ENCODE measurements at regions not wholly inside any gene's neighbourhood (a gene's known extent, or its start where the extent isn't known, plus 50 kb on each side); places are given as distances from the start of the nearest gene placed in this dataset.

- no peak for TF ChIP-seq NR1H2 (CRISPR knock-in tag; IDR thresholded peaks at IDR 0.05)
- no peak for TF ChIP-seq GRHL2 (CRISPR knock-in tag; IDR thresholded peaks at IDR 0.05; ENCODE audit: insufficient replicate concordance, severe bottlenecking)
- no peak for TF ChIP-seq SP1 (CRISPR knock-in tag; conservative IDR thresholded peaks at IDR 0.05)
- TF ChIP-seq, protein P1, sequence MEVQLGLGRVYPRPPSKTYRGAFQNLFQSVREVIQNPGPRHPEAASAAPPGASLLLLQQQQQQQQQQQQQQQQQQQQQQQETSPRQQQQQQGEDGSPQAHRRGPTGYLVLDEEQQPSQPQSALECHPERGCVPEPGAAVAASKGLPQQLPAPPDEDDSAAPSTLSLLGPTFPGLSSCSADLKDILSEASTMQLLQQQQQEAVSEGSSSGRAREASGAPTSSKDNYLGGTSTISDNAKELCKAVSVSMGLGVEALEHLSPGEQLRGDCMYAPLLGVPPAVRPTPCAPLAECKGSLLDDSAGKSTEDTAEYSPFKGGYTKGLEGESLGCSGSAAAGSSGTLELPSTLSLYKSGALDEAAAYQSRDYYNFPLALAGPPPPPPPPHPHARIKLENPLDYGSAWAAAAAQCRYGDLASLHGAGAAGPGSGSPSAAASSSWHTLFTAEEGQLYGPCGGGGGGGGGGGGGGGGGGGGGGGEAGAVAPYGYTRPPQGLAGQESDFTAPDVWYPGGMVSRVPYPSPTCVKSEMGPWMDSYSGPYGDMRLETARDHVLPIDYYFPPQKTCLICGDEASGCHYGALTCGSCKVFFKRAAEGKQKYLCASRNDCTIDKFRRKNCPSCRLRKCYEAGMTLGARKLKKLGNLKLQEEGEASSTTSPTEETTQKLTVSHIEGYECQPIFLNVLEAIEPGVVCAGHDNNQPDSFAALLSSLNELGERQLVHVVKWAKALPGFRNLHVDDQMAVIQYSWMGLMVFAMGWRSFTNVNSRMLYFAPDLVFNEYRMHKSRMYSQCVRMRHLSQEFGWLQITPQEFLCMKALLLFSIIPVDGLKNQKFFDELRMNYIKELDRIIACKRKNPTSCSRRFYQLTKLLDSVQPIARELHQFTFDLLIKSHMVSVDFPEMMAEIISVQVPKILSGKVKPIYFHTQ (CRISPR knock-in tag; IDR thresholded peaks at IDR 0.05), result no peak
Observed at GRCh38 chr6:133814797-133815196, 74.1 kb upstream of the TCF21 start (continued).

DNA sequence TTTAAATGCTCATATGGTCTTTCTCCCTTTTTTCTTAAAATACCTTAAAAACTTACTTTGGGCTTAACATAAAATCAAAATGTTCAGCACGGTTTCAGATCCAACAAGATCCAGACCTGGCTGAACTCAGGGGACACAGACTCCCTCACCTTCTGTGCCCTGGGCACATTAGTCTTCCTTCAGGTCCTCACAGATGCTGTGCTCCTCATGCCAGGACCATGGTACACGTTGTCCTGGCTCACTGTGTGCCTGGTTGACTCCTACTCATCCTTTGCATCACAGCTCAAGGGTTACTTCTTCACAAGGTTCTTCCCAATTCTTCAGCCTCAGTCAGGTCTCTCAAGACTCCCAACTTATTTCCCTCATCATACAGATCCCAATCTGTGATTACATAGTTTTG, 73.6 kb upstream of the TCF21 start:
- Mint-ChIP-seq H3K36me3 (peaks cover 10% of the 10 kb centered on the region), H3K9me3 (peaks cover 24% of the 10 kb centered on the region), H3K4me1 (0 out of 2 replicates have a peak, but pooled peaks cover 3% of the 10 kb centered on the region), H3K27ac (no peak overlapping the region), H3K4me3 (no peak overlapping the region), H3K27me3 (ENCODE audit: low read depth) (no peaks in the 10 kb centered on the region; the same call in 1 of the 2 replicates)
- POLR2A ChIA-PET, result no interaction called here
- DNase-seq (ENCODE audit: low spot score) (no peak), ATAC-seq (no peak)
- TF ChIP-seq TEAD1 (CRISPR knock-in tag; IDR thresholded peaks at IDR 0.05) (no peak), HMGA2 (CRISPR knock-in tag; IDR thresholded peaks at IDR 0.05) (no peak), RELA (CRISPR knock-in tag; IDR thresholded peaks at IDR 0.05; ENCODE audit: borderline replicate concordance) (no peak), CREM (CRISPR knock-in tag; IDR thresholded peaks at IDR 0.05) (no peak), EMX1 (CRISPR knock-in tag; IDR thresholded peaks at IDR 0.05) (no peak), NR1H2 (CRISPR knock-in tag; IDR thresholded peaks at IDR 0.05) (no peak), PRRX2 (CRISPR knock-in tag; IDR thresholded peaks at IDR 0.05) (no peak), SMAD4 (CRISPR knock-in tag; IDR thresholded peaks at IDR 0.05) (no peak), E2F4 (CRISPR knock-in tag; IDR thresholded peaks at IDR 0.05; ENCODE audit: borderline replicate concordance, low read depth) (no peak)
- CTCF ChIA-PET, result interaction anchor here (1.7 kb wide), 1 partner anchor 23 kb away, joined by 7 read pairs; no protein-coding TSS in a partner anchor

DNA sequence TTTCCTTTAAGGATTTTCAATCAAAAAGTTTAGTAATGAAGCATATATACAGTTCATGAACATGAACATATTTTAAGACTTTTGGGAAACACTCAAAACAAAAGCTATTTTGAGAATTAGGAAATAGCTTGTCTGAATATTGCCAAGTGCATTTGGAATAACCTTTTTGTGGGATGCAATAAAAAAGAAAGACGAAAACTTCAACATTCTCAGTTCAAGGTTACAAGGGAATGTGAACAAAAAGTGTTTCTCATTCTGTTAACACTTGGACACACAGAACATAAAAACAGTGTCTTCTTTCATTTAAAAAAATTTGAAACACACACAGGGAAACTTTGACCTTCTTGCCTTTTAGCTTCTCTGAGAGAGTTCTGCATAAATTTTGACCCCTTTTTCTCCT, 72.7 kb upstream of the TCF21 start:
- Mint-ChIP-seq H3K4me3 (no peak overlapping the region), H3K9me3 (peaks cover 16% of the 10 kb centered on the region), H3K27ac (no peak overlapping the region), H3K36me3 (peaks cover 5% of the 10 kb centered on the region), H3K4me1 (0 out of 2 replicates have a peak, but pooled peaks cover 4% of the 10 kb centered on the region), H3K27me3 (ENCODE audit: low read depth) (no peaks in the 10 kb centered on the region; the same call in 1 of the 2 replicates)
- CTCF ChIA-PET, result interaction anchor here (2.2 kb wide), 1 partner anchor 246 kb away, joined by 9 read pairs; no protein-coding TSS in a partner anchor
- ATAC-seq (no peak), DNase-seq (ENCODE audit: low spot score) (no peak)
- POLR2A ChIA-PET, result no interaction called here
- TF ChIP-seq ATF6 (CRISPR knock-in tag; IDR thresholded peaks at IDR 0.05) (no peak), MAX (CRISPR knock-in tag; IDR thresholded peaks at IDR 0.05) (no peak), CTCF (IDR thresholded peaks at IDR 0.05) (no peak), ZSCAN18 (CRISPR knock-in tag; IDR thresholded peaks at IDR 0.05) (no peak), NFATC4 (CRISPR knock-in tag; IDR thresholded peaks at IDR 0.05) (no peak)
- TF ChIP-seq, protein P2, sequence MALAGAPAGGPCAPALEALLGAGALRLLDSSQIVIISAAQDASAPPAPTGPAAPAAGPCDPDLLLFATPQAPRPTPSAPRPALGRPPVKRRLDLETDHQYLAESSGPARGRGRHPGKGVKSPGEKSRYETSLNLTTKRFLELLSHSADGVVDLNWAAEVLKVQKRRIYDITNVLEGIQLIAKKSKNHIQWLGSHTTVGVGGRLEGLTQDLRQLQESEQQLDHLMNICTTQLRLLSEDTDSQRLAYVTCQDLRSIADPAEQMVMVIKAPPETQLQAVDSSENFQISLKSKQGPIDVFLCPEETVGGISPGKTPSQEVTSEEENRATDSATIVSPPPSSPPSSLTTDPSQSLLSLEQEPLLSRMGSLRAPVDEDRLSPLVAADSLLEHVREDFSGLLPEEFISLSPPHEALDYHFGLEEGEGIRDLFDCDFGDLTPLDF (CRISPR knock-in tag; IDR thresholded peaks at IDR 0.05), result no peak
- TF ChIP-seq, protein P3, sequence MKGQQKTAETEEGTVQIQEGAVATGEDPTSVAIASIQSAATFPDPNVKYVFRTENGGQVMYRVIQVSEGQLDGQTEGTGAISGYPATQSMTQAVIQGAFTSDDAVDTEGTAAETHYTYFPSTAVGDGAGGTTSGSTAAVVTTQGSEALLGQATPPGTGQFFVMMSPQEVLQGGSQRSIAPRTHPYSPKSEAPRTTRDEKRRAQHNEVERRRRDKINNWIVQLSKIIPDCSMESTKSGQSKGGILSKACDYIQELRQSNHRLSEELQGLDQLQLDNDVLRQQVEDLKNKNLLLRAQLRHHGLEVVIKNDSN (CRISPR knock-in tag; IDR thresholded peaks at IDR 0.05), result no peak
- TF ChIP-seq, protein P4, sequence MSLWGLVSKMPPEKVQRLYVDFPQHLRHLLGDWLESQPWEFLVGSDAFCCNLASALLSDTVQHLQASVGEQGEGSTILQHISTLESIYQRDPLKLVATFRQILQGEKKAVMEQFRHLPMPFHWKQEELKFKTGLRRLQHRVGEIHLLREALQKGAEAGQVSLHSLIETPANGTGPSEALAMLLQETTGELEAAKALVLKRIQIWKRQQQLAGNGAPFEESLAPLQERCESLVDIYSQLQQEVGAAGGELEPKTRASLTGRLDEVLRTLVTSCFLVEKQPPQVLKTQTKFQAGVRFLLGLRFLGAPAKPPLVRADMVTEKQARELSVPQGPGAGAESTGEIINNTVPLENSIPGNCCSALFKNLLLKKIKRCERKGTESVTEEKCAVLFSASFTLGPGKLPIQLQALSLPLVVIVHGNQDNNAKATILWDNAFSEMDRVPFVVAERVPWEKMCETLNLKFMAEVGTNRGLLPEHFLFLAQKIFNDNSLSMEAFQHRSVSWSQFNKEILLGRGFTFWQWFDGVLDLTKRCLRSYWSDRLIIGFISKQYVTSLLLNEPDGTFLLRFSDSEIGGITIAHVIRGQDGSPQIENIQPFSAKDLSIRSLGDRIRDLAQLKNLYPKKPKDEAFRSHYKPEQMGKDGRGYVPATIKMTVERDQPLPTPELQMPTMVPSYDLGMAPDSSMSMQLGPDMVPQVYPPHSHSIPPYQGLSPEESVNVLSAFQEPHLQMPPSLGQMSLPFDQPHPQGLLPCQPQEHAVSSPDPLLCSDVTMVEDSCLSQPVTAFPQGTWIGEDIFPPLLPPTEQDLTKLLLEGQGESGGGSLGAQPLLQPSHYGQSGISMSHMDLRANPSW (CRISPR knock-in tag; conservative IDR thresholded peaks at IDR 0.05; ENCODE audit: low read depth), result no peak
